ENCODE measurements at regions not wholly inside any gene's neighbourhood (a gene's known extent, or its start where the extent isn't known, plus 50 kb on each side); places are given as distances from the start of the nearest gene placed in this dataset.
A peak's percentile ranks its signal among the peaks of the same experiment; 100 is the strongest.

- Histone ChIP-seq H3K79me2 (ENCODE audit: insufficient read depth, low read length) (no peaks in the 10 kb centered on the region), H4K20me1 (ENCODE audit: insufficient read depth, low read length) (no peaks in the 10 kb centered on the region), H3K27ac (ENCODE audit: low read depth, low read length, poor library complexity, severe bottlenecking) (no peak overlapping the region), H3K4me2 (ENCODE audit: low read length) (no peak overlapping the region), H3K4me3 (ENCODE audit: low read depth, low read length, poor library complexity, severe bottlenecking) (no peak overlapping the region), H3K4me1 (ENCODE audit: insufficient read depth, low read length, severe bottlenecking) (no peaks in the 10 kb centered on the region), H3K9ac (ENCODE audit: low read length) (no peak overlapping the region), H2AFZ (ENCODE audit: low read length) (peak overlapping the region; percentile 54; the same call in 1 of the 2 replicates), H3K9me2 (ENCODE audit: low read depth, low read length) (no peaks in the 10 kb centered on the region), H3K27me3 (ENCODE audit: insufficient read depth, low read length) (no peaks in the 10 kb centered on the region), H3K9me3 (ENCODE audit: low read length) (no peaks in the 10 kb centered on the region), H3K36me3 (ENCODE audit: insufficient read depth, low read length) (no peaks in the 10 kb centered on the region), H3F3A (ENCODE audit: insufficient read depth, low read length) (no peaks in the 10 kb centered on the region)
- TF ChIP-seq EZH2 (IDR thresholded peaks at IDR 0.05; ENCODE audit: borderline replicate concordance, low read length) = no peak
Observed at GRCh38 chr3:106001923-106002322, 133.1 kb upstream of the CBLB start.

GRCh38 chr3:106004137-106004681 lies 135.4 kb upstream of the CBLB start:
- TF ChIP-seq CTCF (IDR thresholded peaks at IDR 0.05; ENCODE audit: low read length) = no peak
- TF ChIP-seq EZH2 (IDR thresholded peaks at IDR 0.05; ENCODE audit: borderline replicate concordance, low read length) = no peak
- Histone ChIP-seq H3K9me3 (ENCODE audit: low read length) (no peaks in the 10 kb centered on the region), H3K4me2 (ENCODE audit: low read length) (no peak overlapping the region), H3K9me2 (ENCODE audit: low read depth, low read length) (no peaks in the 10 kb centered on the region), H3F3A (ENCODE audit: insufficient read depth, low read length) (no peaks in the 10 kb centered on the region), H3K27ac (ENCODE audit: low read depth, low read length, poor library complexity, severe bottlenecking) (no peak overlapping the region), H3K9ac (ENCODE audit: low read length) (no peak overlapping the region), H4K20me1 (ENCODE audit: insufficient read depth, low read length) (no peaks in the 10 kb centered on the region), H3K79me2 (ENCODE audit: insufficient read depth, low read length) (no peaks in the 10 kb centered on the region), H3K4me1 (ENCODE audit: insufficient read depth, low read length, severe bottlenecking) (no peaks in the 10 kb centered on the region), H3K36me3 (ENCODE audit: insufficient read depth, low read length) (no peaks in the 10 kb centered on the region), H3K4me3 (ENCODE audit: low read depth, low read length, poor library complexity, severe bottlenecking) (no peak overlapping the region), H3K27me3 (ENCODE audit: insufficient read depth, low read length) (no peaks in the 10 kb centered on the region), H2AFZ (ENCODE audit: low read length) (no peak overlapping the region)

GRCh38 chr3:106004826-106005225 lies 136.0 kb upstream of the CBLB start:
- no peak for TF ChIP-seq CTCF (IDR thresholded peaks at IDR 0.05; ENCODE audit: low read length)
- TF ChIP-seq EZH2 (IDR thresholded peaks at IDR 0.05; ENCODE audit: borderline replicate concordance, low read length) = no peak
- H4K20me1 ChIP-seq (ENCODE audit: insufficient read depth, low read length) = no peaks in the 10 kb centered on the region
- H3F3A ChIP-seq (ENCODE audit: insufficient read depth, low read length) = no peaks in the 10 kb centered on the region
- H3K9ac ChIP-seq (ENCODE audit: low read length) = no peak overlapping the region
- no peak overlapping the region for H3K4me3 ChIP-seq (ENCODE audit: low read depth, low read length, poor library complexity, severe bottlenecking)
- H2AFZ ChIP-seq (ENCODE audit: low read length) = no peak overlapping the region
- H3K9me2 ChIP-seq (ENCODE audit: low read depth, low read length) = no peaks in the 10 kb centered on the region
- no peak overlapping the region for H3K4me2 ChIP-seq (ENCODE audit: low read length)
- no peaks in the 10 kb centered on the region for H3K79me2 ChIP-seq (ENCODE audit: insufficient read depth, low read length)
- no peaks in the 10 kb centered on the region for H3K9me3 ChIP-seq (ENCODE audit: low read length)
- H3K27ac ChIP-seq (ENCODE audit: low read depth, low read length, poor library complexity, severe bottlenecking) = no peak overlapping the region
- no peaks in the 10 kb centered on the region for H3K4me1 ChIP-seq (ENCODE audit: insufficient read depth, low read length, severe bottlenecking)
- no peaks in the 10 kb centered on the region for H3K36me3 ChIP-seq (ENCODE audit: insufficient read depth, low read length)
- H3K27me3 ChIP-seq (ENCODE audit: insufficient read depth, low read length) = no peaks in the 10 kb centered on the region

- H3K79me2 ChIP-seq (ENCODE audit: insufficient read depth, low read length) = no peaks in the 10 kb centered on the region
- H3K27me3 ChIP-seq (ENCODE audit: insufficient read depth, low read length) = no peaks in the 10 kb centered on the region
- TF ChIP-seq CTCF (IDR thresholded peaks at IDR 0.05; ENCODE audit: low read length) (no peak), EZH2 (IDR thresholded peaks at IDR 0.05; ENCODE audit: borderline replicate concordance, low read length) (no peak)
- no peaks in the 10 kb centered on the region for H4K20me1 ChIP-seq (ENCODE audit: insufficient read depth, low read length)
- no peaks in the 10 kb centered on the region for H3K9me2 ChIP-seq (ENCODE audit: low read depth, low read length)
- no peak overlapping the region for H3K9ac ChIP-seq (ENCODE audit: low read length)
- no peaks in the 10 kb centered on the region for H3K9me3 ChIP-seq (ENCODE audit: low read length)
- no peak overlapping the region for H3K27ac ChIP-seq (ENCODE audit: low read depth, low read length, poor library complexity, severe bottlenecking)
- H3K4me1 ChIP-seq (ENCODE audit: insufficient read depth, low read length, severe bottlenecking) = no peaks in the 10 kb centered on the region
- H3K36me3 ChIP-seq (ENCODE audit: insufficient read depth, low read length) = no peaks in the 10 kb centered on the region
- no peak overlapping the region for H2AFZ ChIP-seq (ENCODE audit: low read length)
- no peaks in the 10 kb centered on the region for H3F3A ChIP-seq (ENCODE audit: insufficient read depth, low read length)
- no peak overlapping the region for H3K4me3 ChIP-seq (ENCODE audit: low read depth, low read length, poor library complexity, severe bottlenecking)
- no peak overlapping the region for H3K4me2 ChIP-seq (ENCODE audit: low read length)
Observed at GRCh38 chr3:106006001-106006400, 137.2 kb upstream of the CBLB start.

Measured in OCI-LY1 (cell line).